Fibroblast of peridontal ligament (primary cell): ENCODE measurements at regions not wholly inside any gene's neighbourhood (a gene's known extent, or its start where the extent isn't known, plus 50 kb on each side); places are given as distances from the start of the nearest gene placed in this dataset.
"Not testable (repeated sequence)": the region's sequence is repeated elsewhere in the genome, so short reads cannot be mapped to it uniquely, and the experiment has no call there.

Experiments
- DNase-seq: peaks from one replicate; pipeline ENCODE4 v3.0.0-alpha.2; 2010; ENCODE audit errors: extremely low read depth

- no peak for DNase-seq
Measured at GRCh38 chr13:73520566-73521289, 461.9 kb downstream of the KLF5 start.

DNA sequence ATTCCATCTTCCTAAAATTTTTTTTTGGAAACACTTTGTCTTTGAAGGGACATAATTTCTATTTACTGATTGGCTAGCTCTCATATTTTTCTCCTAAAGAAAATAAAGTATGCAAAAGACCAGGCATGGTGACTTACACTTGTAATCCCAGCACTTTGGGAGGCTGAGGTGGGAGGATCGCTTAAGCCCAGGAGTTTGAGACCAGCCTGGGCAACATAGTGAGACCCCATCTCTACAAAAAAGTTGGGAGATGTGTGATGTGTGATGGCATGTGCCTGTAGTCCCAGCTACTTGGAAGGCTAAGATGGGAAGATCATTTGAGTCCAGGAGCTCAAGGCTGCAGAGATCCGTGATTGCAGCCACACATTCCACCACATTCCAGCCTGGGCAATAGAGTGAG lies 461.3 kb downstream of the KLF5 start:
- DNase-seq, result not testable (repeated sequence)

DNA sequence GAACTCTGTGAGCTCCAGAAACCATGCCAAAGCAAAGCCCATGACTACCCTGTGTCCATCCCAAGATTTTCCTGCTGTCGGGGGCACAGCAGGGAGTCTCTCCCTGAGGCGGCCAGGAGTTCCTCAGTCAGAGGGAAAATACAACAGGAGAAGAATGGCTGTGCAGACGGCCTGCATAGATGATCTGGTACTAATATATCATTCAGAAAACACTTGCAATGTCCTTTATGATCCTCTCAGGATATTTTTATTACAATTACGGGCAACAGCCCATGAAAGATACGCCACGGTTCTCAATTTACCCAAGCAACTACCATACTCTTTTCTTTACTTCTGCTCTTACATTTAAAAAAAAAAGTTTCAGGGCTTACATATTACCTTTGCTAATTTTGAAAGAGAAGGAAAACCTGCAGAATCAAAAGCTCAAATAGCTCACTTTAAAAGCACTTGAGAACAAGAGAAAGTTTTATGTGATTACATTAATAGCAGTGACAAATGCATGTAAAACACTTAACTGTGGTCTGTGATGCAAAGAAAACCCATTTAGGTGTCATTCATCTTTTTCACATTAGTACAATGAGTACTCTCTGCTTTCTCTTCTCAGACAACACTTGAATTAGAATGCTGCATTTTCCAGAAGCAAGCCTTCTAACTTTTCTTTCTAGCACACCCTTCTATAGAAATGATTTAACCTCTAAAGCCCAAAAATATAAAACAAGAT lies 460.8 kb downstream of the KLF5 start:
- no peak for DNase-seq

DNA sequence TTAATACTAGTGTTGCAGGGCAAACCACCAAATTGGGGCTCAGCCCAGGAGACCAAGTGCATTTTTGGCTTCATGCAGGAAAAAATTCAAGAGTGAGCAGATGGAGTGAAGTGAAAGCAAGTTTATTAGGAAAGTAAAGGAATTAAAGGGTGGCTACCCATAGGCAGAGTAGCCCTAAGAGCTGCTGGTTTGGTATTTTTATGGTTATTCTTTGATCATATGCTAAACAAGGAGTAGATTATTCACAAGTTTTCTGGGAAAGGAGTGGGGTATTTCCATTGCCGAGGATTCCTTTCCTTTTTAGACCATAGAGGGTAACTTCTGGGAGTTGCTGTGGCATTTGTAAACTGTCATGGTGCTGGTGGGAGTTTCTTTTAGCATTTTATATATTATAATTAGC lies 459.0 kb downstream of the KLF5 start:
- no peak for DNase-seq

DNA sequence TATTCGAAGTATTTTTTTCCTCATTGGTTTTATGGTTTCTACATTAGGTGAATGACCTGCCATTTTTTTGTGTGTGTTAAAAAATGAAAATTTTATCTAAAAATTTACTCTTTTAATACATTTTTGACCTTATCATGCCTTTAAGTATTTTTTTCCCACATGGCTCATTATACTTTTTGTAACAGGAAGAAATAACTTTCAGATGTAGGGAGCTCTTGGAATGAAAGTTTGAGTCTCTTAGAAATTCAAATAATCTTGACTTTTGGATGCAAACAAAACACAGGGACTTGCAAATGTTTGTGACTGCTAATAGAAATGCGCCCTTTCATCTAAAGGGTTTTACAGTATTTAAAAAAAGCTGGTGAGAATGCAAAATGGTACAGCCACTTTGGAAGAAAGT lies 457.9 kb downstream of the KLF5 start:
- DNase-seq, result no peak

GRCh38 chr13:73514208-73514607 lies 455.4 kb downstream of the KLF5 start:
- no peak for DNase-seq

GRCh38 chr13:73513751-73514150 lies 454.9 kb downstream of the KLF5 start:
- DNase-seq, result no peak

- no peak for DNase-seq
Measured at GRCh38 chr13:73508841-73509240, 450.0 kb downstream of the KLF5 start.

- no peak for DNase-seq
Measured at GRCh38 chr13:73505376-73505890, 446.6 kb downstream of the KLF5 start.

DNA sequence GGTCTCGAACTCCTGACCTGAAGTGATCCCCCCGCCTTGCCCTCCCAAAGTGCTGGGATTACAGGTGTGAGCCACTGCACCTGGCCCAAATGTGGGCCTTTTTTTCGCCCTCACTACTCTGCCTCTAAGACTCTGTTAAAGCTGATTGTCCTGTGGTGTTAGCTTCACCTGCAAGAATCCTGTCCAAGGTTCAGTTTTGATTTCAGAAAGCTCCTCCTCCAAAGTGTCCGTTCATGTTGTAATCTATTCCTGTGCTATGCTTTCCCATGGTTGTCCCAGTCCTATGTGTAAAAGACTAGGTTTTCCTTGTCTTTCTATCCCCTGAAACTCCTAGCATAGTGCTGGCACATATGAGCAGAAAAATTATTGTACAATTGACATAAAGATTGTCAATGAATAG lies 440.9 kb downstream of the KLF5 start:
- no peak for DNase-seq

- no peak for DNase-seq
Measured at GRCh38 chr13:73497430-73497829, 438.6 kb downstream of the KLF5 start.

GRCh38 chr13:73496711-73497110 lies 437.9 kb downstream of the KLF5 start:
- no peak for DNase-seq

DNA sequence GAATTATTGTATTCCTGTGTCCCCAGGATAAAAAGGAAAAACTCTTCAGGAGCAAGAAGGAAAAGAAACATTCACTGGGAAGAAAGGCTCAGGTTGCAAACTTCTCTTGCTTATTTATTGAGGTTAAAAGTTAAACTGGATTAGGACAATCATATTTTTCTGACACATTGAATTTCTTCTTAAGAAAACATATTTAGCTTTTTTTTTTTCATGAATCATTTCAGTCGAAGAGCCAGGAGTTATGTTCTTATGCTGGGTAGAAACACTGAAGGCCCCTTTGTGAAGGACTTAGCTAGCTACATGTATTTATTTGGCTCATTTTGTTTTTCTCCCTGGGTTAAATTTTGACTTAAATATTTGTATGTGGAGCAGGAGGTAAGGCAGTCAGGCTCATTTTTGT lies 434.0 kb downstream of the KLF5 start:
- DNase-seq, result no peak

- no peak for DNase-seq
Measured at GRCh38 chr13:73482556-73482955, 423.8 kb downstream of the KLF5 start.

- no peak for DNase-seq
Measured at GRCh38 chr13:73481886-73482445, 423.2 kb downstream of the KLF5 start.

DNA sequence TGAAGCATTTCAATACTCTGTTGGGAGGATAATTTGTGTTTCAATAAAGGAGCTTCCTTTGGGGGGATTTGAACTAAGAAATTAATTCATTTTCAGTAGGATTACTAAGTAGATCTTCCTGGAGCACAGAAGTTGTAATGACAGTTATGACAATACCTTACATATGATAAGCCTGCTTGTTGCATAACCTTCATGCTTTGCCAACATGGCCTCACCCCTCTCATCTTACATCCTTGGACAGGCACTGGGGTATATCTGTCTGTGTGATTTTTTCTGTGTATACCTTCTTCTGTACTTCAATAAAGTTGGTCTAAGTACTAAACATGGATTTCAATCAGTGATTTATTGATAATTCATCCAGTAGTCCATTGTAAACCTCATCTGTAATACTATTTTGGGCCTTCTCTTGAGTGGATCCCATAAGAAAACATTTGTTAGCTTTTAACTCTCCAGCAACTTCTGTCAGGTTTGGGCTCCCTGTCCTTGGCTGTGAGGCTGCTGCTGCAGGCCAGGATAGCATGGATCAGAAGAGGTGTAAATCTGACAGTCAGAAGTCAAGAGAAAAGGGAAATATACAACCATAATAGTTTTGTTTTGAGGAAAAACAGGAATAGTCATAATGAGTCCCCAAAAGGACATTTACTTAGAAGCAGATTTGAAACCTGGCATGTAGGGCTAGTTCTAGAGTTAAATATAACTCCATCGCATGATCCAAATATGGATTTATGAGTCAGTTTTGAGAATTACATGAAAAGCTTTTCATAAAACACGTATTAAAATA lies 422.2 kb downstream of the KLF5 start:
- DNase-seq, result no peak

GRCh38 chr13:73479856-73480255 lies 421.1 kb downstream of the KLF5 start:
- no peak for DNase-seq

- DNase-seq, result no peak
Measured at GRCh38 chr13:73479351-73479750, 420.5 kb downstream of the KLF5 start.

GRCh38 chr13:73477441-73477840 lies 418.6 kb downstream of the KLF5 start:
- DNase-seq, result no peak

DNA sequence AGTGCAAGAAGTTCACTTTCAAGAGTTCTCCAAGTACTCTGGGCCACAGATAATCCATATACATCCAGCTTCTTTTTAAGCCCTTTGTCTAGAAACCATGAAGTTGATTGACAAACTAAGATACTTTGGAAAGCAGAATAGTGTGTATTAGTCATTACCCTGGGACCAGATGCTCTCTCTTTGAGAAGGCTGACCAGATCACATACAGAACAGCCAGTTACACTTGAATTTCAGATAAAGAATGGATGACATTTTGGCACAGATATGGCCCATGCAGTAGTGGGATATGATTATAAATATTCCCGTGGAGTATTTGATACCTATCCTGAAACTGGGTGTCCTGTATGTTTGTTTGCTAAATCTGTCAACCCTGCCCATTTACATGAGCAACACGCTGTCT lies 414.2 kb downstream of the KLF5 start:
- no peak for DNase-seq

DNA sequence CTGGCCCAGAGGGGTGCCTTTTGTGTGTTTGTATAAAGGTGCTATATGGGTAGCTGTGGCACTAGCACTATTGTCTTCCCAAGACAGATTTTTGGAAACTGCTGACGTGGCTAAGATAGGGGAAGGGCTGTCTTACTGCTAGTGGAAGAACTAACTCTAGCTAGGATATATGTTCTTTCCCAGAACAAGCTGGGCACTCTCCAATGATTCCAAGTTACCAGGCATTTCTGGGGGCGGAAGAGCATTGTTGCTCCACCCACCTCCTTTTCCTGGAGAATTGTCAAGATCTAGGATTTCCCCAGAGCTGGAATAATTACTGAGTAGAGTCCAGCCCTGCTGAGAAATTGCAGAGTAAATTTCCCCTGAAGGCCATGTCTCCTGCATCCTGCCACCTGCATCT lies 408.3 kb downstream of the KLF5 start:
- DNase-seq, result no peak

DNA sequence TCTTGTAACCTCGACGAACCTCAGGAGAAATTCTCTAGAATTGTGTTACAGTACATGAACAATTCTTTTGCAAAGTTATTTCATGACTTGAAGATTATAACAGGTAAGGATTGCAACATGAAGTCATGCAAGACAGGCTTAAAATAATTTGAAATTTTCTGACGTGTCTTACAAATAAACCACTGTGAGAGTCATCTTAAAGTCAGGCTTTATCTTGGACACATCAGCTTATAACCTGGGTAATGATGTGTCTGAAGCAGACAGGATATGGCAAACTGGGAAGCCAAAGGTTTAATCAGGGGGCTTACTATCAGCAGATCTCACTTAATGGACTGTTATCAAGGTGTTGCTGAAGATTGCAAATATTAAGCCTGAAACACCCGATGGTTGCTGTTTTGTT lies 407.8 kb downstream of the KLF5 start:
- DNase-seq, result no peak
